HepG2 (cell line): ENCODE measurements at regions not wholly inside any gene's neighbourhood (a gene's known extent, or its start where the extent isn't known, plus 50 kb on each side); places are given as distances from the start of the nearest gene placed in this dataset.

Experiments
- ATAC-seq: fragments of 200-7000 bp; cut with Tn5 transposase; 3 replicates; pipeline ENCODE4 v1.9.1; 2020; ENCODE audit warnings: mild to moderate bottlenecking, moderate library complexity
- BruUV-seq: library from RNA; stranded (reverse); fragments of 400-500 nt; replicated peaks from 2 replicates; lab custom pipeline; 2021; lab: Mats Ljungman, UMichigan
- CTCF ChIA-PET: fragments of 300-600 bp; formaldehyde crosslinking; extraction: SDS; loops from one replicate; lab custom pipeline; 2021; ENCODE audit warnings: low total read pairs, inconsistent platforms, low intra/inter-chr PET ratio; lab: Yijun Ruan, JAX
- POLR2A ChIA-PET: fragments of 350-600 bp; sonication (Branson Sonifier 250); formaldehyde crosslinking; loops from one replicate; lab custom pipeline; 2020; ENCODE audit warnings: antibody characterized with exemption, inconsistent platforms; lab: Yijun Ruan, JAX
- DNase-seq: peaks from one replicate; pipeline ENCODE4 v3.0.0-alpha.2; 2015; ENCODE audit warnings: low spot score
- FAIRE-seq: peaks from 3 replicates; lab custom pipeline; 2011; peaks lifted over from hg19 to GRCh38; lab: Jason Lieb, UNC
- H2AFZ ChIP-seq: one replicate; pipeline ENCODE4 v1.6.1; 2011; ENCODE audit warnings: low read length, inconsistent platforms
- H3K27ac ChIP-seq: fragments of 300-600 bp; 3 replicates; pipeline ENCODE4 v1.8.0; 2011; ENCODE audit warnings: mixed run types, mild to moderate bottlenecking, mixed read lengths, low read length, inconsistent platforms; ENCODE audit not compliant: insufficient read depth; ENCODE audit errors: extremely low read length
- H3K27me3 ChIP-seq, 2 experiments: fragments of 200-600 bp in 1 of 2; 2 replicates in 1 of 2; 3 replicates in 1 of 2; pipeline versions ENCODE4 v1.6.0 to v1.8.0; 2011; ENCODE audit warnings: low read length in 2 of 2, mild to moderate bottlenecking in 2 of 2, moderate library complexity in 2 of 2, inconsistent platforms in 1 of 2; ENCODE audit not compliant: insufficient read depth in 2 of 2, control insufficient read depth in 1 of 2
- H3K36me3 ChIP-seq, 2 experiments: fragments of 200-600 bp in 1 of 2; replicated peaks in 1 of 2; 2 replicates in 1 of 2; 3 replicates in 1 of 2; pipeline versions ENCODE4 v1.5.1 to v1.8.0; 2011; ENCODE audit warnings: low read length in 2 of 2, inconsistent platforms in 1 of 2; ENCODE audit not compliant: insufficient read depth in 2 of 2, control insufficient read depth in 1 of 2
- H3K4me1 ChIP-seq: 2 replicates; pipeline ENCODE4 v1.5.1; 2012; ENCODE audit warnings: low read length, inconsistent platforms; ENCODE audit not compliant: insufficient read depth
- H3K4me2 ChIP-seq: 2 replicates; pipeline ENCODE4 v1.6.0; 2011; ENCODE audit warnings: low read depth, low read length, inconsistent platforms
- H3K4me3 ChIP-seq, 3 experiments: fragments of 200-600 bp in 1 of 3; sonication (generic), shearing (Covaris generic) in 1 of 3; replicated peaks in 1 of 3; 2 replicates each; pipeline ENCODE4 v1.5.1; 2011 to 2016; ENCODE audit warnings: low read length in 3 of 3, inconsistent platforms in 2 of 3, low read depth in 2 of 3, mild to moderate bottlenecking in 2 of 3, control low read depth in 1 of 3, mixed read lengths in 1 of 3; ENCODE audit not compliant: insufficient read depth in 1 of 3
- H3K79me2 ChIP-seq: one replicate; pipeline ENCODE4 v1.6.1; 2011; ENCODE audit warnings: low read length, inconsistent platforms; ENCODE audit not compliant: insufficient read depth
- H3K9ac ChIP-seq: 2 replicates; pipeline ENCODE4 v1.6.0; 2011; ENCODE audit warnings: mild to moderate bottlenecking, low read depth, low read length, inconsistent platforms; ENCODE audit not compliant: insufficient read depth
- H3K9me3 ChIP-seq: 2 replicates; pipeline ENCODE4 v1.5.1; 2012; ENCODE audit warnings: mild to moderate bottlenecking, low read length
- H4K20me1 ChIP-seq: 2 replicates; pipeline ENCODE4 v1.6.0; 2011; ENCODE audit warnings: inconsistent platforms, mild to moderate bottlenecking, low read length, moderate library complexity; ENCODE audit not compliant: insufficient read depth
- CREB1 ChIP-seq, 2 experiments: fragments of 450-650 bp in 1 of 2; IDR thresholded peaks; 2 replicates each; pipeline ENCODE4 v1.6.1; 2016 to 2017; ENCODE audit warnings: control low read depth in 1 of 2, mild to moderate bottlenecking in 1 of 2, missing compliant biosample characterization in 1 of 2, missing genetic modification characterization in 1 of 2
- HNF4A ChIP-seq: sonication (generic); formaldehyde crosslinking; IDR thresholded peaks from 2 replicates; pipeline ENCODE4 v1.4.0; 2020; ENCODE audit warnings: missing genetic modification reagents
- IKZF5 ChIP-seq: IDR thresholded peaks from 2 replicates; pipeline ENCODE4 v1.6.1; 2018; ENCODE audit warnings: missing genetic modification reagents, mild to moderate bottlenecking, missing compliant biosample characterization
- MTA3 ChIP-seq: sonication (generic); formaldehyde crosslinking; IDR thresholded peaks from 2 replicates; pipeline ENCODE4 v1.4.0; 2020; ENCODE audit warnings: missing genetic modification reagents
- NCOR1 ChIP-seq: fragments of 200-600 bp; sonication (generic); IDR thresholded peaks from 2 replicates; pipeline ENCODE4 v1.7.0; 2017; ENCODE audit warnings: antibody characterized with exemption, low read length, borderline replicate concordance
- NFYC ChIP-seq: IDR thresholded peaks from 2 replicates; pipeline ENCODE4 v1.6.1; 2016; ENCODE audit warnings: missing genetic modification reagents, missing compliant biosample characterization
- THYN1 ChIP-seq: sonication (generic); formaldehyde crosslinking; IDR thresholded peaks from 2 replicates; pipeline ENCODE4 v1.8.1; 2023; ENCODE audit warnings: low read depth, mild to moderate bottlenecking, moderate library complexity, missing genetic modification reagents, borderline replicate concordance
- ZNF20 ChIP-seq: sonication (generic); formaldehyde crosslinking; IDR thresholded peaks from 2 replicates; pipeline ENCODE4 v1.4.0; 2020; ENCODE audit warnings: mild to moderate bottlenecking, moderate library complexity, missing genetic modification reagents
- WGBS: methylation state at CpG from one replicate; pipeline ENCODE4 v1.1.6; 2017; ENCODE audit warnings: low lambda C conversion rate; 5-methylcytosine and 5-hydroxymethylcytosine counted together
- in situ Hi-C: cut with HindIII; loops from 2 replicates; pipeline ENCODE4 v1.10.0; 2017; ENCODE audit warnings: low pct_unique_long_range_greater_than_20kb; ENCODE audit not compliant: extremely low pct_ligation_motif_present
- intact Hi-C: fragments of 100-400 bp; cut with micrococcal nuclease; formaldehyde crosslinking; loops from one replicate; pipeline ENCODE4 v1.10.0; 2022; ENCODE audit not compliant: unreplicated experiment
- TF ChIP-seq, protein P1 (sequence below): sonication (generic); formaldehyde crosslinking; IDR thresholded peaks from 2 replicates; pipeline ENCODE4 v1.4.0; 2020; ENCODE audit warnings: missing genetic modification reagents
- TF ChIP-seq, protein P2 (sequence below): sonication (generic); formaldehyde crosslinking; conservative IDR thresholded peaks from 2 replicates; pipeline ENCODE4 v1.4.0; 2020; ENCODE audit warnings: missing genetic modification reagents

GRCh38 chr1:4529446-4530165 lies 124.8 kb upstream of the AJAP1 start:
- POLR2A ChIA-PET: no interaction called here
- no peaks in the 10 kb centered on the region for H3K4me1 ChIP-seq
- in situ Hi-C loops: no loop called here
- H3K27me3 ChIP-seq: peaks cover 5 to 15% of the 10 kb centered on the region in 2 experiments; a peak in 4 of 5 replicates
- no TSS peak for BruUV-seq
- FAIRE-seq (no peak), ATAC-seq (no peak), DNase-seq (no peak)
- 38% methylated on average over 5 of the region's 14 CpGs for WGBS
- no peak overlapping the region for H3K9ac ChIP-seq
- no peak overlapping the region for H2AFZ ChIP-seq
- CTCF ChIA-PET: no interaction called here
- H3K36me3 ChIP-seq: no peaks in the 10 kb centered on the region
- no peaks in the 10 kb centered on the region for H4K20me1 ChIP-seq
- no peaks in the 10 kb centered on the region for H3K79me2 ChIP-seq
- TF ChIP-seq CREB1 (IDR thresholded peaks at IDR 0.05) (0 out of 2 replicates have a peak, but pooled peaks have one; percentile 19), CREB1 (CRISPR knock-in tag; IDR thresholded peaks at IDR 0.05) (no peak), NFYC (no peak)
- intact Hi-C loops: no loop called here
- no peak overlapping the region for H3K27ac ChIP-seq
- H3K4me3 ChIP-seq: no peak overlapping the region
- no peak overlapping the region for H3K4me2 ChIP-seq
- H3K9me3 ChIP-seq: no peaks in the 10 kb centered on the region

DNA sequence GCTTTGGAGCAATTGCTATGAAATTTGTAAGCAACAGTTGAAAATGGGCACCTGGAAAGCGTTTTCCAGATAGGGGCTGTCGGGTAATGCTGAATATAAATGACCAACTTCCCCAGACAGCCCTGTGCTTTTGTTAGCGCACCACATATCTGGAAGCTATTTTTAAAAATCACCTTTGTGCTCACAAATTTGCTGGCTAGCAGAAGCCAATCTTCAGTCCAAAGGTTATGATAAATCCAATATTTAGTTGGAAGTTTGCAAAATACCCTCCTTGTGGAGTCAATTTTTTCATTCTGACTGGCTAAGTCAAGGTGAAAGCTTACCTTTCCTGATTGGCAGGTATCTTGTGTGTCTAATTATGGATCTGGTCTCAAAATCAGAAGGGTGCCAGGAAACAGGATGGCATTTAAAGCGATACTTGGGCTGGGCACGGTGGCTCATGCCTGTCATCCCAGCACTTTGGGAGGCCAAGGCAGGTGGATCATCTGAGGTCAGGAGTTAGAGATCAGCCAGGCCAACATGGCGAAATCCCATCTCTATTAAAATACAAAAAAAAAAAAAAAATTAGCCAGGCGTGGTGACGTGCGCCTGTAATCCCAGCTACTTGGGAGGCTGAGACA lies 124.1 kb upstream of the AJAP1 start:
- Histone ChIP-seq H3K79me2 (no peaks in the 10 kb centered on the region), H3K36me3 (no peaks in the 10 kb centered on the region), H3K4me2 (no peak overlapping the region), H3K4me1 (no peaks in the 10 kb centered on the region), H3K4me3 (no peak overlapping the region), H3K9me3 (no peaks in the 10 kb centered on the region), H3K27me3 (peaks cover 5 to 15% of the 10 kb centered on the region in 2 experiments; a peak in 4 of 5 replicates), H2AFZ (no peak overlapping the region), H4K20me1 (no peaks in the 10 kb centered on the region), H3K27ac (no peak overlapping the region), H3K9ac (no peak overlapping the region)
- in situ Hi-C loops: no loop called here
- ChIA-PET POLR2A (no interaction called here), CTCF (no interaction called here)
- FAIRE-seq (no peak), DNase-seq (no peak), ATAC-seq (no peak)
- intact Hi-C loops: no loop called here
- no TSS peak for BruUV-seq
- 35% methylated on average over 9 of the region's 9 CpGs for WGBS
- TF ChIP-seq, protein P1, sequence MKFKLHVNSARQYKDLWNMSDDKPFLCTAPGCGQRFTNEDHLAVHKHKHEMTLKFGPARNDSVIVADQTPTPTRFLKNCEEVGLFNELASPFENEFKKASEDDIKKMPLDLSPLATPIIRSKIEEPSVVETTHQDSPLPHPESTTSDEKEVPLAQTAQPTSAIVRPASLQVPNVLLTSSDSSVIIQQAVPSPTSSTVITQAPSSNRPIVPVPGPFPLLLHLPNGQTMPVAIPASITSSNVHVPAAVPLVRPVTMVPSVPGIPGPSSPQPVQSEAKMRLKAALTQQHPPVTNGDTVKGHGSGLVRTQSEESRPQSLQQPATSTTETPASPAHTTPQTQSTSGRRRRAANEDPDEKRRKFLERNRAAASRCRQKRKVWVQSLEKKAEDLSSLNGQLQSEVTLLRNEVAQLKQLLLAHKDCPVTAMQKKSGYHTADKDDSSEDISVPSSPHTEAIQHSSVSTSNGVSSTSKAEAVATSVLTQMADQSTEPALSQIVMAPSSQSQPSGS (CRISPR knock-in tag): no peak
- TF ChIP-seq THYN1 (no peak), IKZF5 (CRISPR knock-in tag) (no peak), HNF4A (CRISPR knock-in tag) (no peak), ZNF20 (CRISPR knock-in tag) (no peak), NCOR1 (no peak), MTA3 (CRISPR knock-in tag) (no peak)
- TF ChIP-seq, protein P2, sequence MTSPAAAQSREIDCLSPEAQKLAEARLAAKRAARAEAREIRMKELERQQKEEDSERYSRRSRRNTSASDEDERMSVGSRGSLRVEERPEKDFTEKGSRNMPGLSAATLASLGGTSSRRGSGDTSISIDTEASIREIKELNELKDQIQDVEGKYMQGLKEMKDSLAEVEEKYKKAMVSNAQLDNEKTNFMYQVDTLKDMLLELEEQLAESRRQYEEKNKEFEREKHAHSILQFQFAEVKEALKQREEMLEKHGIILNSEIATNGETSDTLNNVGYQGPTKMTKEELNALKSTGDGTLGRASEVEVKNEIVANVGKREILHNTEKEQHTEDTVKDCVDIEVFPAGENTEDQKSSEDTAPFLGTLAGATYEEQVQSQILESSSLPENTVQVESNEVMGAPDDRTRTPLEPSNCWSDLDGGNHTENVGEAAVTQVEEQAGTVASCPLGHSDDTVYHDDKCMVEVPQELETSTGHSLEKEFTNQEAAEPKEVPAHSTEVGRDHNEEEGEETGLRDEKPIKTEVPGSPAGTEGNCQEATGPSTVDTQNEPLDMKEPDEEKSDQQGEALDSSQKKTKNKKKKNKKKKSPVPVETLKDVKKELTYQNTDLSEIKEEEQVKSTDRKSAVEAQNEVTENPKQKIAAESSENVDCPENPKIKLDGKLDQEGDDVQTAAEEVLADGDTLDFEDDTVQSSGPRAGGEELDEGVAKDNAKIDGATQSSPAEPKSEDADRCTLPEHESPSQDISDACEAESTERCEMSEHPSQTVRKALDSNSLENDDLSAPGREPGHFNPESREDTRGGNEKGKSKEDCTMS (CRISPR knock-in tag): no peak
